ENCODE measurements at regions not wholly inside any gene's neighbourhood (a gene's known extent, or its start where the extent isn't known, plus 50 kb on each side); places are given as distances from the start of the nearest gene placed in this dataset.

- TF ChIP-seq POLR2A (IDR thresholded peaks at IDR 0.05) (no peak), POLR2AphosphoS5 (IDR thresholded peaks at IDR 0.05) (no peak), CTCF (IDR thresholded peaks at IDR 0.05 in 8 of 11, conservative IDR thresholded peaks at IDR 0.05 in 3 of 11) (no peak)
These were observed 232.8 kb downstream of the NR2F1-AS1 start for GRCh38 chr5:93348231-93348630.

Measured in spleen (tissue), 7 donors.